ENCODE measurements at regions not wholly inside any gene's neighbourhood (a gene's known extent, or its start where the extent isn't known, plus 50 kb on each side); places are given as distances from the start of the nearest gene placed in this dataset.

DNA sequence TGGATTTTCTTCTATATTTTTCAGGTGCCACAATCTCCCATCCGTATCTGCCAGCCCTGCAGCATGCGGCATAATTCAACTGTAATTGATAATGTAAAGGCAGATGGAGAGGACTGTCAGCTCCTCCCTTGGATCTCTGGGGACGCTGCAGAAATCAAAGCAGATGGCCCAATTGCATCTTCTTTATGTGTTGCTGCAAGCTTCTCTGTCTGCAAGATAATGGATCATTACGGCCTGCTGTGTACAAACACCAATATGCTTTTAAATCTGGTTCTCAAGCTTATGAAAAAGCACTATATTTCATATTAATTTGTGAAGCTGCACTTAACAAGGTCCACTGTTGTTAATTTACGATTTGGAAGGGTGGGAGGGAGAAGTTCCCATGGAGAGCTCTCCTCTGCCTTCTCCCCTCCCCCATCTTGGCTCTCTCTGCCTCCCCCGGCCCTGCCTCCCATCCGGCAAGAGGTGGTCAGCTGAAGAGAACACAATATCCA lies 607.5 kb downstream of the TOX3 start:
- Histone ChIP-seq H3K79me2 (ENCODE audit: low read depth) (no peaks in the 10 kb centered on the region), H3K9me2 (ENCODE audit: insufficient read depth) (no peaks in the 10 kb centered on the region), H3K4me1 (replicated peaks; ENCODE audit: insufficient read depth) (no peaks in the 10 kb centered on the region), H3K4me2 (no peak overlapping the region), H3K4me3 (no peak overlapping the region), H2AFZ (no peak overlapping the region), H3K27me3 (ENCODE audit: insufficient read depth, low read depth) (peaks cover 24% of the 10 kb centered on the region), H3F3A (ENCODE audit: insufficient read depth, low read depth) (no peaks in the 10 kb centered on the region), H4K20me1 (ENCODE audit: insufficient read depth) (no peaks in the 10 kb centered on the region), H3K27ac (no peak overlapping the region), H3K9me3 (ENCODE audit: insufficient read depth, low read depth) (no peaks in the 10 kb centered on the region), H3K36me3 (ENCODE audit: low read depth) (no peaks in the 10 kb centered on the region)
- ChIA-PET CTCF (no interaction called here), POLR2A (ENCODE audit: unreplicated experiment) (no interaction called here)
- intact Hi-C loops (cut with micrococcal nuclease; ENCODE audit: unreplicated experiment) = no loop called here
- BruUV-seq (replicated peaks) = no TSS peak
- no peak for TF ChIP-seq EZH2 (IDR thresholded peaks at IDR 0.05; ENCODE audit: low read depth)
- TF ChIP-seq, protein P1, sequence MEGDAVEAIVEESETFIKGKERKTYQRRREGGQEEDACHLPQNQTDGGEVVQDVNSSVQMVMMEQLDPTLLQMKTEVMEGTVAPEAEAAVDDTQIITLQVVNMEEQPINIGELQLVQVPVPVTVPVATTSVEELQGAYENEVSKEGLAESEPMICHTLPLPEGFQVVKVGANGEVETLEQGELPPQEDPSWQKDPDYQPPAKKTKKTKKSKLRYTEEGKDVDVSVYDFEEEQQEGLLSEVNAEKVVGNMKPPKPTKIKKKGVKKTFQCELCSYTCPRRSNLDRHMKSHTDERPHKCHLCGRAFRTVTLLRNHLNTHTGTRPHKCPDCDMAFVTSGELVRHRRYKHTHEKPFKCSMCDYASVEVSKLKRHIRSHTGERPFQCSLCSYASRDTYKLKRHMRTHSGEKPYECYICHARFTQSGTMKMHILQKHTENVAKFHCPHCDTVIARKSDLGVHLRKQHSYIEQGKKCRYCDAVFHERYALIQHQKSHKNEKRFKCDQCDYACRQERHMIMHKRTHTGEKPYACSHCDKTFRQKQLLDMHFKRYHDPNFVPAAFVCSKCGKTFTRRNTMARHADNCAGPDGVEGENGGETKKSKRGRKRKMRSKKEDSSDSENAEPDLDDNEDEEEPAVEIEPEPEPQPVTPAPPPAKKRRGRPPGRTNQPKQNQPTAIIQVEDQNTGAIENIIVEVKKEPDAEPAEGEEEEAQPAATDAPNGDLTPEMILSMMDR (conservative IDR thresholded peaks at IDR 0.05) = no peak
- no peak for DNase-seq

DNA sequence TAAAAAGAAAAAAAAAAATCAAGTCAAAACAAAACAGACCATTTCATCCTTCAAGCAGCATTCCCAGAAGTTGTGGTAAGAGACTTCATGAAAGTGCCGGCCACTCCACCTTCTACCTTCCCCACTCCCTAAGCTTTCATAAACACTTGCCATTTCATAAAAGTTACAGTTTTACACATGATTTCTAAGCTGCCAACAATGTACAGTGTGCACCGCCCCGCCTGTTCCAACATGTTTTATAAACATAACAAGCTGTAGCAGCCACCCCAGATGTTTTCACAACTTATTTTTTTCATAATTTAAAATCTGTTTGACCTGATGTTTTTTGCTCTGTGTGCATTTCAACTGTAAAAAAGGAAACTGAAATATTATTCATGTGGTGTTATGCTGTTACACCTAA lies 608.1 kb downstream of the TOX3 start:
- H3K4me2 ChIP-seq = no peak overlapping the region
- H3K4me3 ChIP-seq = no peak overlapping the region
- CTCF ChIA-PET = no interaction called here
- no peak overlapping the region for H3K27ac ChIP-seq
- no peak overlapping the region for H2AFZ ChIP-seq
- no TSS peak for BruUV-seq (replicated peaks)
- H3K36me3 ChIP-seq (ENCODE audit: low read depth) = no peaks in the 10 kb centered on the region
- no peaks in the 10 kb centered on the region for H3K9me3 ChIP-seq (ENCODE audit: insufficient read depth, low read depth)
- H3K9me2 ChIP-seq (ENCODE audit: insufficient read depth) = no peaks in the 10 kb centered on the region
- no peaks in the 10 kb centered on the region for H3K79me2 ChIP-seq (ENCODE audit: low read depth)
- no peaks in the 10 kb centered on the region for H3F3A ChIP-seq (ENCODE audit: insufficient read depth, low read depth)
- intact Hi-C loops (cut with micrococcal nuclease; ENCODE audit: unreplicated experiment) = no loop called here
- H4K20me1 ChIP-seq (ENCODE audit: insufficient read depth) = no peaks in the 10 kb centered on the region
- POLR2A ChIA-PET (ENCODE audit: unreplicated experiment) = no interaction called here
- H3K27me3 ChIP-seq (ENCODE audit: insufficient read depth, low read depth) = peaks cover 24% of the 10 kb centered on the region
- no peak for DNase-seq
- H3K4me1 ChIP-seq (replicated peaks; ENCODE audit: insufficient read depth) = no peaks in the 10 kb centered on the region
- TF ChIP-seq, protein P1 (conservative IDR thresholded peaks at IDR 0.05) = no peak
- no peak for TF ChIP-seq EZH2 (IDR thresholded peaks at IDR 0.05; ENCODE audit: low read depth)

DNA sequence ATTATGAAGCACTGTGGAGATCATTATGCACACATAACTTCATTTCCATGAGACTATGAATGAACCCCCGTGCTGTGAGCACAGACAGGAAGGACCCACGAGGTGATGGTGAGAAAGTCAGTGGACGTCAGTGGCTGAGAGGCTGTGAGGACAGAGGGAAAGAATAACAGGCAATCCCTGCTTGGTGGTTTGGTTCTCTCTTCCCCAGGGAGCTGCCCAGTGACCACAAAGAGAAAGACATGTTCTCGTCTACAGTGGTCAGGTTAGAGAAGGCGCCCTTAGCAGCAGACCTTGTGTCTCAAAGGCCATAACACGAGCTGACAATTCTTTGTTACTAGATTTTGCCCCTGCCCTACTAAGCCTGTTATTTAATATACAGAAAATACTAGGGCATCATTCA lies 609.2 kb downstream of the TOX3 start:
- Histone ChIP-seq H3K27ac (no peak overlapping the region), H3F3A (ENCODE audit: insufficient read depth, low read depth) (no peaks in the 10 kb centered on the region), H3K79me2 (ENCODE audit: low read depth) (no peaks in the 10 kb centered on the region), H3K4me2 (no peak overlapping the region), H2AFZ (no peak overlapping the region), H3K27me3 (ENCODE audit: insufficient read depth, low read depth) (peaks cover 24% of the 10 kb centered on the region), H3K4me1 (replicated peaks; ENCODE audit: insufficient read depth) (no peaks in the 10 kb centered on the region), H3K36me3 (ENCODE audit: low read depth) (no peaks in the 10 kb centered on the region), H3K9me2 (ENCODE audit: insufficient read depth) (no peaks in the 10 kb centered on the region), H3K4me3 (no peak overlapping the region), H4K20me1 (ENCODE audit: insufficient read depth) (no peaks in the 10 kb centered on the region), H3K9me3 (ENCODE audit: insufficient read depth, low read depth) (no peaks in the 10 kb centered on the region)
- CTCF ChIA-PET = no interaction called here
- POLR2A ChIA-PET (ENCODE audit: unreplicated experiment) = no interaction called here
- DNase-seq = no peak
- intact Hi-C loops (cut with micrococcal nuclease; ENCODE audit: unreplicated experiment) = no loop called here
- no peak for TF ChIP-seq EZH2 (IDR thresholded peaks at IDR 0.05; ENCODE audit: low read depth)
- TF ChIP-seq, protein P1 (conservative IDR thresholded peaks at IDR 0.05) = no peak
- BruUV-seq (replicated peaks) = no TSS peak
